ENCODE measurements at regions not wholly inside any gene's neighbourhood (a gene's known extent, or its start where the extent isn't known, plus 50 kb on each side); places are given as distances from the start of the nearest gene placed in this dataset.

DNA sequence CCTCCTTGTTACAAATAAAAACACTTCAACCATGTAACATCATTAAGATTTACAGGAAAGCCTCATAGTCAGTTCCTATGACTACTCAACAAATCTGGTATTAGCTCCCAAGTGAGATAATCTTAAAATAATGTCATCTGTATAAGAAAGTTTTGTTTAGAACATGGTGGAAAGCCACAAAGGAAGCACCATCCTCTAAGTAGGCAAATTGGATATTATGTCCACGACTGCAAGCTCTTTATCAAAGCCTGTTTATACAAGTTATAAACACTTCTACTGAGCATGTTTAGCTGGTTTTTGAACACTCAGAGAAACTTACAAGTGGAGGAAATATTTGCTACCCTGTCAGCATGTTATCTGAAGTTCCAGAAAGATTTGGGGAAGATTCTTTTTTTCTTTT, 349.8 kb downstream of the ARL4A start:
- no peak for TF ChIP-seq CTCF (conservative IDR thresholded peaks at IDR 0.05; ENCODE audit: low read length)
- TF ChIP-seq EZH2phosphoT487 (IDR thresholded peaks at IDR 0.05; ENCODE audit: borderline replicate concordance, low read depth, low read length), result no peak

Data from OCI-LY7 (cell line).